ENCODE measurements at regions not wholly inside any gene's neighbourhood (a gene's known extent, or its start where the extent isn't known, plus 50 kb on each side); places are given as distances from the start of the nearest gene placed in this dataset.

DNA sequence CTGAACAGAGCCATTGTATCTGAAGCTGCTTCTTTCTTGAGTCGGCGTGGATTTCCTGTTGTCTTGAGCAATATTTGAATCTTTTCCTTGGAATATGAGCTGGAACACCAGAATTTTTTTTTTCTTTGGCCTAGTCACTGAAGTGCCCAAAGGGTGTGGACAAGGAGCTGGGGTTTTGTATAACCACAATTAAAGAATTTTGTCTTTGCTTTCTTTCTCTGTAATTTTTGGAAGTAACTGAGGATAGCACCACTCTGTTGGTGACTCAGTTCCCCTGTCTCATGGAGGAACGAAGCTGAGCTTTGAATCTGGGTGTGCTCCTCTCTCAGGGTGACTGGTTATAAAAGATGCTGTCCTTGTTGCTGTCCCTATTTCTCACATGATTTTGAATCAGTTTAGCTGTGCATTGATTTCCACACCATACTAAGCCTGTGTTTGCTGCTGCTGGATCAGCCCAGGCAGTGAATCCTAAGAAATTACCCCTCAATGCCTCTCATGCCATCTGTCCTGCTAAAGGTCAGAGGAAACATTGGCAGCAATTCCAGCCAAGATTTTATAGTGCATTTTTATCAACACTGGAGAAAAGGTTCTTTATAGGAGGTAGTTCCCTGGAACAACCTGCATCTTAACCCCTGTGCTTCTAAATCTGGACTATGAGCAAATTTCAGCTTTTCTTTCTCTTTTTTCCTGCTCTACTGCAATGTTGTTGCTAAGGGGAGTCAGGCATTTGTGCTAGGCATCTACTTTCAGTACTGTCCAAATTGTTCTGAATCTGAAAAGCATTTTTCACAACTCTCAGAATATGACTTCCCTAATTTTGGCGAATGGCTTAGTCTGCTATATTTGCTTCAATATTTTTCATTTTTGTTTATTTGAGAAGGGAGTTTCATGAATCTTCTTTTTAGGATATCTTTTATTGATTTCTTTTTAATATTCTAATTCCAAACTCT, 540.8 kb downstream of the SOX6 start:
- peak; percentile 29 for DNase-seq (ENCODE audit: low read depth)

DNA sequence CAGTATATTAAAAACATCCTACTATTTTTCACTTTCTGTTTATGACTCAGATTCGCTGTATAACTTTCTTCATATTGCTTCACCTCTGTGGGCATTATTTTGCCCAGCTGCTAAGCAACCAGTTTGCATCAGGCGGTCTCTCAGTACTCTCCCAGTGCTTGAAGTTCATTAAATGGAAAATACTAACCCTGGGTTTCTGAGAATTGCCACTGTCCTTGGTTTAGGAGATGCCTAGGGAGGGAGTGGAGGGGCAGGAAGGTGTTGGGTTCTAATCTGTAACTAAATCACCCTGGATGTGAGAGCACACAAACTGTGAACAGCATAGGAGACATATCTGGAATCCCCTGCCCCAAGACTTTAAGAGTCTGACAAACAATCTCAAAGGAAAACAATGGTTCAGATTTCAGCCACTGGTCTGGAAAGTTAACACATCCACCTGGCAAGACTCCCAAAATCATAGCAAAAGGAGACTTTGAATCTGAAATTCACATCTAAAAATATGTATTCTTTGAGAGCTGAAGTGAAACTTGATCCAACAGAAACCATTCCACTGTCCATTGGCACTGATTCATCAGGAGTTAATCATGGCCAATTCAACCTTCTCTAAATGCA, 540.0 kb downstream of the SOX6 start:
- DNase-seq (ENCODE audit: low read depth) = peak; percentile 25

DNA sequence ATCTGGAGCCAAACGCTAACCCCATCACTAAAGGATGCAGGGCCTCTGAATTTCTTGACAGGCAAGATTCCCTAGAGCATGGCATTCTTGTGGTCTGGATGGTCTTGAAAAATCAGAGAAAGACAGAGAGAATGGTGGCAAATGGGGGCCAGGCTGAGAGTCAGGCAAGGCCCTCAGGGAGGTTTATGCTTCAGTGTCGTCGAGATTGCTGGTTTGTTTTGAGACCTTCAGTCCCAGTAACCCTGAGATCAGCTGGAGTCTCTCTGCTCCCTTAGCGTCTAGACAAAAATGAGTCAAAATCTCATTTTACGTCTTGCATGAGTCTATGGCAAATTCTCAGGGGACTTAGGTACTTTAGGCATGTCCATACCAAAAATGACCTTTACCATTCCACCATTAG, 539.3 kb downstream of the SOX6 start:
- DNase-seq (ENCODE audit: low read depth) = no peak

DNA sequence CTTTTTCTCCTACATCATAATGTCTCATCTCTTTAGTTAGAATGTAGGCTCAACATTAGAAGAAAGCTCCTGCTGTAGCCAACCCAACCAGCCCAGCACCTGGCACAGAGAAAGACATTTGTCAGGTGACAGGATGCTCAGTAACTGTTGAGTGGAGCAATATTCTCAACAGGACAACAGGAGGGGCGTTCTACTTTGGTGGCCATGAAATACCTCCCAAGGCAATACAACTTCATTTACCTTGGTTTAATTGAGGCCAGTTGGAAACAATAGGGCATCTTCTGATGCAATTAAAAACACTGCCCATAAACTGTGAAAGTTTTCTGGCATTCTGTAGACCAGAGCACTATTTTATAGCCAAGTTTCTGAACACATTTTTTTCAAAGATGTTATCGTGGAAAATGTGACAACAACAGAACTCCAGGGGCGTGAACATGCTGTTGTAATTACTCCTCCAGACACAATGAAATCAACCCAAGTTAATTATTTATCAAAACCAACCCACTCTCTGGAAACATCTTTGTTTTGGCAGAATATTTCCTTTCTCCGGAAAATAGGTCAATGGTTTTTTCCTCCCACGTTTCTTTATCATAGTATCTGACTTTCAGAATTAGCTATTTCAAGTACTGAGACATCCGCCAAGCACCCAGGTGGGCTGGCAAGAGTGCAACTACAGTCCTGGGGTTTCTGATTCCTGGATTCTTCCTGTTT, 538.1 kb downstream of the SOX6 start:
- DNase-seq (ENCODE audit: low read depth) = no peak

DNA sequence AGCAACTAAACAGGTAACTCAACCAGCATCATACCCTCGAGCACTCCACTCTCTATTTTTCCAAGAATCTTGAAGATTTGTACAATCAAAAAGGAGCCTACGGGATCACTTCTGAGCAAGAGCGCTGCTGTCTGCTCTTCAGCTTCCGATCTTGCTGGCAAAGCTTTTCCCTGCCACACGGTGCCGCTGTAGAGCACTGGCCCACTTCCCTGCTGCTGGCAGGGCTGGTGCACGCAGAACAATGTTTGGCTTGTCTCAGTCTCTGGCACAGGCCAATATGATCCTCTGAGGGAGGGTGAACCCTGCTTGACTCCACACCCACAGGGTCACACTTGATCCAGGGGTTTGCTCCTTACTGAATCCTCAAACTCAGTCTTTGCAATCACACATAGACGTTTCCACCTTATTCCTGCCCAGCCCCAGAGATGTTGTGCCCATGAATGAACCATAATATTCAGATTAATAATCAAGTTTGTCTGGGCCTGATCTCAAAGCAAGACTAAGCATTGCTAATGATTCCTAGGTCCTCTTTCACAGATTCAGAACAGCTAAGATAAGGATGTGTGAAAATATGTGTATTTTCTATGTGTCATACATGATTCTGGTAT, 536.6 kb downstream of the SOX6 start:
- peak; percentile 10 for DNase-seq (ENCODE audit: low read depth)

DNA sequence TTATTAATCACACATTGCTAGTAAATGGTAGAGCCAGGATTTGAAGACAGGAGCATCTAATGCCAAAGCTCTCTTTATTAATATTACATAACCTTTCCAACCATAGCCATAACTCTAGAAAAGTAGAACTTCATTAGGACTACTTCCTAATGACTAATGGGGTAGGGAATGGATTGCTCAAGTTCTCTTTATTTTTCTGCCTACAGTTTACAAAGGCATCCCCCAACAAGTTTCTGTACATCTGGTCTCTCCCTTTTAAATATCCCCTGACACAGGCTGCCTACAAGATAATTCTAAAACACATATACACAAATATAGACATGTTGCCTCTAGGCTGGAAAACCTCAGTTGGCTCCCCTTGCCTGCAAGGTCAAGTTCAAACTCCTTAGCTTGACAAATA, 534.9 kb downstream of the SOX6 start:
- no peak for DNase-seq (ENCODE audit: low read depth)

DNA sequence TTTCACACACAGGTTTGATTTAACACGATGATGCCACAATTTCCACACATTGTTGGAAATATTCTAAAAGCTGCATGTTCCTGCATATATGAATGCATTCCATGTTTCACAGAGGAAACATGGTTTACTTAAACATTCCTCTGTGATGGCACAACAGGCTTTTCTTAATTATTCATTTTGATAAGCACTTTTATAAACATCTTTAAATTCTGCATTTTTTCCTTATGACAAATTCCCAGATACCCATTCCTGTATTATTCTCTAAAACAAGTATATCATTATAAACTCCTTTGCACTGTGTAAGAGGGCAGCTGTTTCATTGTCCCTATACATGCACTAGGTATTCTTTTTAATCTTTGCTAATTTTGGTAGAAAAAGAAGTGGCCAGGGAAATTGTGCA, 532.3 kb downstream of the SOX6 start:
- no peak for DNase-seq (ENCODE audit: low read depth)

DNA sequence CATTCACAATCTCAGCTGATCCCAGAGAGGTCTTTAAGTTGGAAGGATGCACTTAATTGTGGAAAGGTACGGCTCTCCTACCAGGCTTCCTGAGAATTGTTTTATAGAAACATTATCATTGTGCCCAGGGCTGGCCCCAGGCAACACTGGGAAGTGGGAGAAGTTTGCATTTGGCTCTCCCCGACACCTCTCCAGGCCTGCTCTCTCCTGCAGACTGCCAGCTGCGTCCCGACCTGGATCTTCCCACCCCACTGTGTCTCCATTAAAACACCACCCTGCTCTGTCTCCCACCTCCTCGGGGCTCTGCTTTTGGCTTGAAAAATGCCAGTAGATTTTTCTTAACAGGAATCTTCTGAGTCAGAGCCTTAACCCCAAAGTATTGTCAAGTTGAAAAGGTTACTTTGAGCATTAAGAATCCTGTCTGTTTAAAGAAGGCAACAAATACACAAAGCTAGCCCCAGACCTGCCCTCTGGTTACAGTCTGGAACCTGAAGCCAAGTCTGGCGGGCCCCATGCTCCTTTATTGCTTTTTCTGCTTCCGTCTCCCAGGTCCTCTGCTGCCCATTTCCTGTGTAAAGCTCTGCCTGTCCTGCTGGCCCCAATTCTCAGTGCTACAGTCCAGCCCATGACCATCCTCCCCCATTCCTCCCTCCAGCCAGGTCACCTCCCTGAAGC, 530.2 kb downstream of the SOX6 start:
- no peak for DNase-seq (ENCODE audit: low read depth)

DNA sequence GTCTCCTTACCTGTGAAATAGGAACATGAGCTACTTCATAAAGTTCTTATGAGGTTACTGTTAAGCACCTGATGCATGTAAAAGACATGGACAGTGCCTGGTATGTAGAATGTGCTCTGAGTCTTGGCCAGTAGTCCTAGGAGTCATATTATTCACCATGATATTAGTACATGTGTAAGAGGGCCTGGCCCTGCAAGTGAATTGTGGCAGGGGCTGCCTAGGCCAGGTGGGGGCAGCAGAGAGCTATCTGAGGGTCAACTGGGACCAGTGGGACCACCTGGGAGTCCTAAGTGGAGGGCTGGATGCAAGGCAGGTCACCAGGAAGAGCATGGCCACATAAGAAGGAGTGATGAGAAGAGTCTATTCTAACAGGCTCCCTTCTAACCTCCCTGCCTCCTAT, 529.5 kb downstream of the SOX6 start:
- DNase-seq (ENCODE audit: low read depth) = no peak

DNA sequence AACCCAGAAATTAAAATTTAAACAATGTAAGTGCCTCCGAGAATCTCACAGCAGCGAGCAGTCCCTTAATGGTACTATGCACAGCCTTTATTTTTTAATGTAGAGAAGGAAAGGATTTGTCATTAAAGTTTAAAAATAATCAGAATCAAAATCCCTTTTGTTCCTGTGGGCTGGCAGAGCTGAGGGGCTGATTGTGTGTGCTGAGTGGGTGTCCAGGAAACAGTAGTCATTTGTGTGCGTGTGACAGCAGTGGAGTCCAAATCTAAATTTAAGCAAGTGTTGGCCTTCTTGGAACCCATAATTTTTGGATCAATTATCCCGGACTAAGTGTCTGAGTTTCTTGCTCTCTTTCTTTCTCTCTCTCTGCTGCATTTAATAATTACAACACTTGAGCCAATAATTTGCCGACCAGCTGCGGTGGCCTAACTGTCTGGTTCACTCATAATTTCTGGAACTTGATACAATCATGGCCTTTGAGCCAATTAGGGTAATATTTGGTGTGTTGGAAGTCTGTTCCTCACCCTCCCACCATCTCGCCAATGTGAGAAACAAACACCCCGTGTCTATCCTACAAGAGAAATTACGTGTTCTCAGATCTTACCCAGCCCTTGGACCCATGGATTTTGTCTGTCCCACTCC, 528.0 kb downstream of the SOX6 start:
- DNase-seq (ENCODE audit: low read depth) = no peak

DNA sequence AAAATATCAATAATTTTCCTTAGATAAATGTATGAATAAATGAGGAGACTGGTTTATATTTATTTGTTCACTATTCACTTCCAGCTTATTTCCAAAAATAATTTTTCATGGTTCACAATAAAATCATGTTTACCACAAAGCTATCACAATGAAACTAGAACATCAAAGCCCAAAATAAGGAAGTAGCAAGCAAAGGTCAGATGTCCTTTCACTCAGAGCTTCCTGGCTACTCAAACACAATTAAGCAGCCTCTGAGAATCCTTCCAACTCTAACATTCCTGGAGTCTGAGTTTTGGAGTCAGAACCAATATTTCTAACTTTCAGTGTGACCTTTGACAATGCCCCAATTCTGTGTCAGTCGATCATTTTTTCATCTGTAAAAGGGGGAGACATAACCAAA, 527.0 kb downstream of the SOX6 start:
- DNase-seq (ENCODE audit: low read depth) = no peak

DNA sequence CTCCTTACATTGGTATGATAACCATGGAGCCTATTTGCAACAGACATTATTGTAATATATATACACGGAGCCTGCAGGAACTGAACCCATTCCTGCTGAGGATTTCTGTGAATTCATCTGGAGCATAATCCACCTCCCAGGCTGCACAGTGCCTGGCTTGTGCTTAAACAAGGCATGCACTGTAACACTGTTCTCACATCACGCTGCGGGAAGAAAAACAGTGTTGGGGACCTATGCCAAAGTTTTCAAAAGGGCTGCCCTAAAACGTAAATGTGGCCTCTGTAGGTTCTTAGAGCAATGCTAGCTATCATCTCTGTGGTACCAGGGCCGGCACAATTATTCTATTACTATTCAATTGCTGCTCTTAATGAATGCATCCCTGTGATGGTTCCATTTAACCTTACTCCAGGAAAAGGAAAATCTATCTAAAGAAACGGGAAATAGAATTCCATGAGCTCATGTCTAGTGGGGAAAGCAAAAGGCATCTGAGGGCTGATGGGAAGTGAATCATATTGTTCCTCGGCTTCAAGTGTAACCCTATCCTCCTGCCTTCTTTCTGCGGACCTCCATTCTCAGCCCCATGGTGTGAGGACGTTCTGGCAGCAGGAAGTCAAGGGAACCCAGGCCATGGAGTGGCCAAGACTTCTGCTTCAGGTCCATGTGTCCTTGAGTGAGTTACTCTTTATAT, 525.5 kb downstream of the SOX6 start:
- peak; percentile 24 for DNase-seq (ENCODE audit: low read depth)

DNA sequence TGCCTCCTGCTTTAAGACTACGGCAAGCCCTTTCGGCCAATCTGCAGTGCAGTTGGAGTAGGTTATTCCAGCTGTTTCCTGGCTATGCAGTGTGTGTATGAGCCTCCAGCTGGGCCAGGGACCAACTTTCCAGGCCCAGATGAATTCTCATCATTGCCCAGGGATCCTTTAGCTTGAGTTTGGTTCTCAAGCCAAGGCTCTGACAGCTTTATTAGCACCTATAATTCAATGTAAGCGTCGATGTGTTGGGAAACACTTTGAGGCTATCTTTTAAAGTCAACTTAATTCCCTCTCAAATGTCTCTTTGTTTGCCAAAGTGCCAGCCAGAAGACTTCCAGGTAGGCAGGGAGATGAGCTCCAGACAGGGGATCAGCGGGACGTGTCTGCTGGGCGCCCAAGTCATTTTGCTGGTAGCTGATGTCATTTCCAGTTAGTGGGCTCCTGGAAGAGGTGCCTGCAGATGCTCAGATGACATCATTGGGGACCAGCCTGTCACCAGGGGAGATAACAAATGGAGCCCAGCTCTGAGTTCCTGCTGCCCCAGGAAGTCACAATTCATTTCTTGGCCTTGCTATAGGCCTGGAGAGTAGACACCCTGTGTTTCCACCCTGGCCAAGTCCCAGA, 520.4 kb downstream of the SOX6 start:
- no peak for DNase-seq (ENCODE audit: low read depth)

DNA sequence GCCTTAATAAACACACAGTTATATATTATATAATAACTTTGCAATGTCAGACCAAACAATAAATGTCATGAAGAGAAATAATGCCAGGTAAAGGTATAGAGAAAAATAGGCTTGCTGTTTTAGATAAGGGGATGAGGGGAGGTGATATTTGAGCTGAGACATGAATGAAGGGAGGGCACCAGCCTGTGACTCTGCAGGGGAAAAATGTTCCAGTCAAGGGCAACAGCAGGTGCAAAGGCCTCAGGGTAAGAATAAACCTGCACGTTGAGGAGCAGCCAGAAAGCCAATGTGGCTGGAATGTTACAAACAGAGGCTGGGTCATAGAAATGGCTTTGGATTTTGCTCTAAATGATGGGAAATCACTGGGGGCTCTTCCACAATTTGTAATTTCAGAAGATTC, 519.6 kb downstream of the SOX6 start:
- DNase-seq (ENCODE audit: low read depth) = no peak

DNA sequence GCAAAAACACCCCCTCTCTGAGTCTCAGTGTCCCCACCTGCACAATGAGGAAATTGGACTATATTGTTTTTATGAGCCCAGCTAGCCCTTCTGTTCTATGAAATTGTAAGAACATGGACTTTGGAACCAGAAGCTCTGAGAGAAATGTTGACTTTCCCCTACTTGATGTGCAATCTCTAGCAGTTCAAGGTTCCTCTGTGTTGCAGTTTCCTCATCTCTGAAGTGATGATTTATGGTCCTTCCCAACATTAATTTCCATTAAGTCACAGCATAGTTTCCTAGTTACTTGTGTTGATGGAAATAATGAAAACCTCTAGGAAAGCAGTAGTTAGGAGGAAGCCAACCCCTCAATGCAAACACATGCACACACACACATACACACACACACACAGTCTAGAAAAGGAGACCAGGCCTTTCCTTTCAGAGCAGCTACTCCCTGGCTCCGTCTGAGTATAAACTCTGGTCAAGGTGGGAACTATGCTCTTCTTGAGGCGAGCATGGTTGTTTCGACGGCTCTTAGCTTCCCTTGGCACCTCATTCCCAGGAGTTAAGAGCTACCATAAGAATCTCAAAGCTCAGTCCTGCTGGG, 518.4 kb downstream of the SOX6 start:
- no peak for DNase-seq (ENCODE audit: low read depth)

DNA sequence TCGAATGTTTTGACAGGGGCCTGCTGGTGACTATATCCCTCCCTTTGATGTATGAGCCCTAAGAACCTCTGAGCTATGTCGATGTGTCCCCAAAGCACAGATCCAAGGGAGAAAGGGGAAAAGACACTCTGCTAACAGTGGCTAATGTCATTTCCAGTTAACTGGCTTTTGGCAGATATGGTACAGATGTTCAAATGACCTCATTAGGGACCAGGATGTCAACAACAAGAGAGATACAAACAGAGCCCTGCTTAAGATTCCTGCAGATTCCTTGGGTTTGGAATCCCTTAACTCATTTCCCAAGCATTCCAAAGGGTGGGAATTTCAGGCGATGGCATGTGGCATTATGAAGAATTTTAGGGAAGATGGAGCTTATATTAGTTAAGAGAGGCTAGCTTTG, 517.3 kb downstream of the SOX6 start:
- DNase-seq (ENCODE audit: low read depth) = no peak

DNA sequence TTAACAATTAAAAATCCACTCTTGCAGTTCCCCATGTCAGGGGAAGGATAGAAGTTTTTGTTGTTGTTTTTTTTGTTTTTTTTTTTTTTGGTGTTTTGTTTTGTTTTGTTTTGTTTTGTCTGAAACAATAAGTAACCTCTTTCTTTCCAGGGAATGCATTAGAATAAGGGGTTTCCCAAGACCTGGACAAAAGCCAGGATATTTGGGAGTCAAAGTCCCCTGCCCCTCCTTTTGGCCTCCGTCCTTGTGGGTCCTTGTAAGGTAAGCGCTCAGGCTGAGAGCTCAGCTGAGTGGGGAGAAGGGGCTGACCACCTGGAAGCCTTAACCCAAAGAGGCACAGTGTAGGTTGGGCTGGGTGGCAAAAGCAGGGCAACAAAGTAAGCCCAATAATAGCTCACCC, 515.4 kb downstream of the SOX6 start:
- DNase-seq (ENCODE audit: low read depth) = no peak

DNA sequence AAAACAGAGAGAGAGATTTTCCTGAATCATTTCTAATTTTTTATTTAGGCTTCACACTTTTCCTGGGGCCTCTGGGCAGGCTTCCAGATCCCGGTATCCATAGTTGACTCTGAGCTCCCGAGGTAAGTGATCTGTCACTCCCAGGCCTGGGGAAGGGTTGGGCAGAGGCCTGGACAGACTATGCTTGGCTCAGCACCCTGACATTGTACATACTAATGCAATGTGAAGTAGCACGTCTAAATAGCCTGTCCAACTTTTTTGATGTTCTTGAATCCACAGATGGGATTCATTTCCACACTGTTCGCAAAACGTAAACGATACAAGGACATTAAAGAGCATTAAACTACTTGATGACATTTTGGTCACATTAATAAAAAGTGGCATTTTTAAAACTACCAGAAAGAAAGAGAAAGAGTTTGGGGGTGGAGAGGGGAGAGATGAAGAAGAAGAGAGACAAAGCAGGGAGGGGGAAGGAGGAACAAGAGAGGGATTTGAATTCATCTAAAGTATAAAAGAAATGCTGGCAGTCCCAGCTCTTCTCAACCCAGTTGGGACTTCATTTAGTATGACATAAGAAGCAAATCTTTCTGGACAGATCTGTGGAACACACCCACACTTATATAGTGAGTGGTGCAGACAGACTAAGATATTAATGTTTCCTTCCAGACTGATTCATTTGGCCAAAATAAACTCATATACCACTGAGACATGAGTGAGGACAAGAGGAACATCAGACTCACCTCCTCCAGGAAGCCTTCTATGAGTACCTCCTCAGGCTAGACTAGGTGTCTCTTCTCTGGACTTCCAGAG, 514.2 kb downstream of the SOX6 start:
- DNase-seq (ENCODE audit: low read depth) = no peak

DNA sequence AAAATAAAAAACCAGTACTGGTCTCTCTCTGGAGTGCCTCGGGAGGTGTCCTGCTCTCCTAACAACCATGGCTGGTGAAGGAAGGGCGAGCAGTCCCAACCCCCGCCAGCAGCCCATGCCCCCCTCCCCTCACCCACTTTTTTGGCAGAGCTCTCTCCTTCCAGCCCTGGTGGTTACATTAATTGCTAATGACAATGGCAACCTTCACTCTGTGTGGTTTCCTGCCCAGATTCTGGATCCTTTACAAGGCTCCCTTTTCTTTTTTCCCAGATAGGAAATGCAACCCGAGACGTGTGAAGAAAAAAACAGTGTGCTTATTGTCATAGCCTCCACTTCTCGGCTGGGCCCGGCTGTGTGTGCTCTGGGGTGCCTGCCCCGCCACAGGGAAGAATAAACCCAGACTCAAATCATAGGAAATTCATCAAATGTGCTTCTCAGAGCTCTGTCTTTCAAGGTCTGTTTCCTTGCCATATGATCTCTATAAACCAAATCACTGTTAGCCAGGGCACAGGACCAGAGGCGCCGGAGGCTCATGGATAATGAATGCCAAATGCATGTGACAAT, 513.0 kb downstream of the SOX6 start:
- peak; percentile 31 for DNase-seq (ENCODE audit: low read depth)

All from RPMI7951 (cell line).